ENCODE measurements at regions not wholly inside any gene's neighbourhood (a gene's known extent, or its start where the extent isn't known, plus 50 kb on each side); places are given as distances from the start of the nearest gene placed in this dataset.

- Histone ChIP-seq H3K36me3 (no peaks in the 10 kb centered on the region), H3K27me3 (no peaks in the 10 kb centered on the region), H3K4me3 (no peak overlapping the region), H3K27ac (no peak overlapping the region), H3K9me3 (no peaks in the 10 kb centered on the region), H3K4me1 (ENCODE audit: insufficient read depth) (no peaks in the 10 kb centered on the region)
- 42 to 57% (median 56%) methylated on average over 1 of the region's 1 CpG for WGBS, 3 donors
- TF ChIP-seq POLR2A (IDR thresholded peaks at IDR 0.05) (no peak), EP300 (IDR thresholded peaks at IDR 0.05) (no peak)
- TF ChIP-seq, protein P1, sequence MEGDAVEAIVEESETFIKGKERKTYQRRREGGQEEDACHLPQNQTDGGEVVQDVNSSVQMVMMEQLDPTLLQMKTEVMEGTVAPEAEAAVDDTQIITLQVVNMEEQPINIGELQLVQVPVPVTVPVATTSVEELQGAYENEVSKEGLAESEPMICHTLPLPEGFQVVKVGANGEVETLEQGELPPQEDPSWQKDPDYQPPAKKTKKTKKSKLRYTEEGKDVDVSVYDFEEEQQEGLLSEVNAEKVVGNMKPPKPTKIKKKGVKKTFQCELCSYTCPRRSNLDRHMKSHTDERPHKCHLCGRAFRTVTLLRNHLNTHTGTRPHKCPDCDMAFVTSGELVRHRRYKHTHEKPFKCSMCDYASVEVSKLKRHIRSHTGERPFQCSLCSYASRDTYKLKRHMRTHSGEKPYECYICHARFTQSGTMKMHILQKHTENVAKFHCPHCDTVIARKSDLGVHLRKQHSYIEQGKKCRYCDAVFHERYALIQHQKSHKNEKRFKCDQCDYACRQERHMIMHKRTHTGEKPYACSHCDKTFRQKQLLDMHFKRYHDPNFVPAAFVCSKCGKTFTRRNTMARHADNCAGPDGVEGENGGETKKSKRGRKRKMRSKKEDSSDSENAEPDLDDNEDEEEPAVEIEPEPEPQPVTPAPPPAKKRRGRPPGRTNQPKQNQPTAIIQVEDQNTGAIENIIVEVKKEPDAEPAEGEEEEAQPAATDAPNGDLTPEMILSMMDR (IDR thresholded peaks at IDR 0.05): no peak
- DNase-seq: no peak
- intact Hi-C loops (cut with DNase I): no loop called here
These were observed 88.8 kb upstream of the PAK3 start for GRCh38 chrX:111007238-111007637.

- Histone ChIP-seq H3K4me3 (no peak overlapping the region), H3K9me3 (no peaks in the 10 kb centered on the region), H3K4me1 (ENCODE audit: insufficient read depth) (no peaks in the 10 kb centered on the region), H3K27ac (no peak overlapping the region), H3K27me3 (no peaks in the 10 kb centered on the region), H3K36me3 (no peaks in the 10 kb centered on the region)
- TF ChIP-seq, protein P1 (IDR thresholded peaks at IDR 0.05): no peak
- TF ChIP-seq POLR2A (IDR thresholded peaks at IDR 0.05): no peak
- TF ChIP-seq EP300 (IDR thresholded peaks at IDR 0.05): no peak
- 51 to 67% (median 60%) methylated on average over 2 of the region's 2 CpGs for WGBS, 3 donors
- DNase-seq: no peak
- intact Hi-C loops (cut with DNase I): no loop called here
These were observed 89.9 kb upstream of the PAK3 start for GRCh38 chrX:111006116-111006515.

DNA sequence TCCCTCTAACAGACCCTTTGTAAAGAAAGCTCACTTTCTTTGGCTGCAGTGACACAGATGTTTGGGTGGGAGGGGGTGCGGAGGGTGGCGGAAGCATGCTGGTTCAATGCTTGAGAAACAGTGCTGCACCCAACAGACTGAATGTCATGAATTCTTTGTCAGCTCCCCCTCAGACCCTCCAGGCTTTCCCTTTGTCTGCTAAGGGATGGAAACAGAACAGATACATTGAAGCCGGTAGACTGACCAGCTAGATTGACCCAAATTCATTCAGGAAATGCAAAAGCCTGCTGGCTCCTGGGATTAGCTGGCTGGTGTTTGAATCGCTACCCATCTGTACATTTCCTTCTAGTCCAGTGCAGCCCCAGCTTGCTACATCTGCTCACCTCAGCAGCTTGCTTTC lies 90.8 kb upstream of the PAK3 start:
- Histone ChIP-seq H3K4me1 (ENCODE audit: insufficient read depth) (no peaks in the 10 kb centered on the region), H3K4me3 (no peak overlapping the region), H3K27me3 (no peaks in the 10 kb centered on the region), H3K27ac (no peak overlapping the region), H3K9me3 (no peaks in the 10 kb centered on the region), H3K36me3 (no peaks in the 10 kb centered on the region)
- WGBS, 3 donors: 71 to 91% (median 82%) methylated on average over 4 of the region's 4 CpGs
- no peak for DNase-seq
- intact Hi-C loops (cut with DNase I): no loop called here
- no peak for TF ChIP-seq EP300 (IDR thresholded peaks at IDR 0.05)
- TF ChIP-seq, protein P1 (IDR thresholded peaks at IDR 0.05): no peak
- TF ChIP-seq POLR2A (IDR thresholded peaks at IDR 0.05): no peak

DNA sequence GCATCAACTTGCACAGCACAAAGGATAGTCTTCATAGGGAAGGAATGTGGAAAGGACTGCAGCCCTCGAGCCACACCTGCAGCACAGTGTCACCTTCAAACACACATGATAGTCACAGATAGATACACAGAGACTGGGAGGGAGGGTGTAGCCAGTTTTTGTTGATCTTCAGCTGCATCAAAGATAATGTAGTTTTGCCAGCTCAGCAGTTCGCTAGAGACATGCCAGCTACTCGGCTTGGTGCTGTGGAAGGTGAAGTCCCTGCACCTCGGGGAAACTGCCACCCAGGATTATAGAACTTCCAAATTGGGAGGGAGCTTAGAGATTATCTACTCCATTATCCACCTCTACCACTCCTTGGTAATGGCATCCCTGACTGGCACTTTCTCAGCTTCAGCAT lies 92.9 kb upstream of the PAK3 start:
- H3K4me3 ChIP-seq: no peak overlapping the region
- no peak for TF ChIP-seq EP300 (IDR thresholded peaks at IDR 0.05)
- TF ChIP-seq, protein P1 (IDR thresholded peaks at IDR 0.05): no peak
- TF ChIP-seq POLR2A (IDR thresholded peaks at IDR 0.05): no peak
- H3K27ac ChIP-seq: no peak overlapping the region
- no peaks in the 10 kb centered on the region for H3K9me3 ChIP-seq
- DNase-seq: no peak
- H3K36me3 ChIP-seq: no peaks in the 10 kb centered on the region
- H3K27me3 ChIP-seq: no peaks in the 10 kb centered on the region
- no peaks in the 10 kb centered on the region for H3K4me1 ChIP-seq (ENCODE audit: insufficient read depth)
- WGBS, 3 donors: 64 to 70% (median 66%) methylated on average over 4 of the region's 4 CpGs
- intact Hi-C loops (cut with DNase I): no loop called here

DNA sequence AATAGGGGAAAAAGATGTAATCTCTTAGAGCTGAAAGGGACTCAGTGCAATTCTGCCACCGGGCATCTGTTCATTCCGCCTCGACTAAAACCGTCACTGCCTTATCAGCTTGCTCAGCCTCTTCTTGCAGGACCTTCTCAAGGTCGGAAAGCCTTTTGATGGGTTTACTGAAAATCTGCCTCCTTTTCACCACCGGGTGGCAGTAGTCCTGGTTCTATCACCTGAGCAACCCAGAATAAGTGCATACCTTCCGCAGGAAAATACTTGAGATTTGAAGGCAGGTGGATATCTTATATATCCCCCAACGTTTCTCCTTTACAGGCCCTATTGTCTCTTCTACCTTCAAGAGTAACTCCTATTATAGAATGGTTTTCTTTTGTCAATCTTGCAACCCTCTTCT lies 103.4 kb upstream of the PAK3 start:
- intact Hi-C loops (cut with DNase I): no loop called here
- no peaks in the 10 kb centered on the region for H3K9me3 ChIP-seq
- peak in 2 of 5 donors; percentile 10 to 15 for DNase-seq
- WGBS, 3 donors: 5 to 10% (median 9%) methylated on average over 8 of the region's 8 CpGs
- H3K4me1 ChIP-seq (ENCODE audit: insufficient read depth): no peaks in the 10 kb centered on the region
- H3K36me3 ChIP-seq: no peaks in the 10 kb centered on the region
- H3K27me3 ChIP-seq: no peaks in the 10 kb centered on the region
- TF ChIP-seq, protein P1 (IDR thresholded peaks at IDR 0.05): no peak
- no peak for TF ChIP-seq EP300 (IDR thresholded peaks at IDR 0.05)
- no peak for TF ChIP-seq POLR2A (IDR thresholded peaks at IDR 0.05)
- H3K4me3 ChIP-seq: no peak overlapping the region
- H3K27ac ChIP-seq: no peak overlapping the region

All from ovary (tissue), 7 donors.